ENCODE measurements at regions not wholly inside any gene's neighbourhood (a gene's known extent, or its start where the extent isn't known, plus 50 kb on each side); places are given as distances from the start of the nearest gene placed in this dataset.
"Not testable (repeated sequence)": the region's sequence is repeated elsewhere in the genome, so short reads cannot be mapped to it uniquely, and the experiment has no call there.

DNA sequence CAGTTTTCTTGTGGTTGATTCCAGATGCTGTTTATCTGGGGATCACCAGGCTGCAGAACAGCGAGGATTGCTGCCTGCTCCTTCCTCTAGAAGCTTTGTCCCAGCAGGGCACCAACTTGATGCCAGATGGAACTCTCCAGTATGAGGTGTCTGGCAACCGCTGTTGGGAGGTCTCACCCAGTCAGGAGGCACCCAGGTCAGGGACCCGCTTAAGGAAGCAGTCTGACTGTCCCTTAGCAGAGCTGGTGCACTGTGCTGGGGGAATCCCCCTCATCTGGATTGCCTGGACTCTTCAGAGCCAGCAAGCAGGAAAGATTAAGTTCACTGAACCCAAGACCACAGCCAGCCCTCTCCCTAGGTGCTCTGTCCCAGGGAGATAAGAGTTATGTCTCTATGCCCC is 1165.2 kb downstream of the FSCB start:
- H3K9ac ChIP-seq, result no peak overlapping the region
- no peak overlapping the region for H3K27ac ChIP-seq
- H3K9me3 ChIP-seq (replicated peaks in 1 of 11), result 0 out of 22 replicates have a peak, but pooled peaks cover 0 to 4% (median 0%) of the 10 kb centered on the region in 11 experiments
- TF ChIP-seq Cebpa-rat (IDR thresholded peaks at IDR 0.05), result no peak
- H3K4me3 ChIP-seq, result no peak overlapping the region
- H3K4me1 ChIP-seq, result no peaks in the 10 kb centered on the region
- H4K20me1 ChIP-seq, result no peaks in the 10 kb centered on the region
- no peak overlapping the region for H3K4me2 ChIP-seq
- no peaks in the 10 kb centered on the region for H3K27me3 ChIP-seq
- no peaks in the 10 kb centered on the region for H3K36me3 ChIP-seq

DNA sequence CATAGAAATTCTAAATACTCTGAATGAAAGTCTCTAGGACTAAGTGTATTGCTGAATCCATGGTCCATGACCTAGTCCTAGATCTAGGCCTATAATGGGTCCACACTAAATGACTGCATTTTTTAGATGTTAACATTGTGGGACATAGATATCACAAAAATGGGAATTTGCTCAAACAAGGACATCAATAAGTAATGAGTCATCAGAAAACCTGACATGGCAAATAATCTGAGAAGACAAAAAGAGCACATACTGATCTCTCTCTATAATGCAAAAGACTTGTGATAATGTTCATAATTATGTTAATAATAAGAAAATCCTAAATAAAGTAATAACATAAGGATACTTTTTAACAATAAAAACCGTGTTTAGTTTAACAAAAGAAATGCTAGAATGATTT is 1168.4 kb downstream of the FSCB start:
- H3K27ac ChIP-seq, result no peak overlapping the region
- no peaks in the 10 kb centered on the region for H3K36me3 ChIP-seq
- no peak overlapping the region for H3K9ac ChIP-seq
- H3K4me1 ChIP-seq, result no peaks in the 10 kb centered on the region
- H3K4me3 ChIP-seq, result no peak overlapping the region
- TF ChIP-seq Cebpa-rat (IDR thresholded peaks at IDR 0.05), result no peak
- no peaks in the 10 kb centered on the region for H4K20me1 ChIP-seq
- no peaks in the 10 kb centered on the region for H3K9me3 ChIP-seq (replicated peaks in 1 of 11)
- H3K4me2 ChIP-seq, result no peak overlapping the region
- H3K27me3 ChIP-seq, result no peaks in the 10 kb centered on the region

DNA sequence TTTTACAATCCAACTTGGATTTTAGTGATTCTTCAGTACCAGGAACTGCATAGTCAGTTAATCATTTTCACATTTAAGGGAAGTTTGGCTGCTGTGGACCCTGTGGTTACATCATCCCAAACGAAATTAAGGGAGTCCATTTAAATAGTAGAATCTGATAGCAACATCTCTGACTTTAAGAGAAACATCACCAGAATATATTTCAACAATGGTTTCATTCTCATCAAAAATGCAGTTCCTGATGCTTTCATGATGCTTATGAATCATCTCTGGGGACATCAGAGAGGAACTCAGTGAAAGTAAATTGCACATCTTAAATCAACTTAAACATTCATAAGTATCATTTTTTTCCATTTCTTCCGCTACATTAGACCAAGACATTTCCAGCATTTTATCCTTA is 1170.7 kb downstream of the FSCB start:
- no peaks in the 10 kb centered on the region for H3K27me3 ChIP-seq

GRCh38 chr14:43326501-43327407 is 1180.3 kb downstream of the FSCB start:
- H3K4me2 ChIP-seq, H3K9ac ChIP-seq, H3K27ac ChIP-seq, H3K36me3 ChIP-seq, H3K27me3 ChIP-seq, H3K4me3 ChIP-seq, H3K4me1 ChIP-seq, H4K20me1 ChIP-seq: not testable (repeated sequence)
- peaks cover 7 to 10% (median 8%) of the 10 kb centered on the region in 11 experiments; a peak in 18 of 22 replicates for H3K9me3 ChIP-seq (replicated peaks in 1 of 11)

More for the DNA sequence above, 1170.7 kb downstream of the FSCB start:
- H3K9ac ChIP-seq, result no peak overlapping the region
- no peaks in the 10 kb centered on the region for H3K9me3 ChIP-seq (replicated peaks in 1 of 11)
- no peak overlapping the region for H3K27ac ChIP-seq
- H4K20me1 ChIP-seq, result no peaks in the 10 kb centered on the region
- TF ChIP-seq Cebpa-rat (IDR thresholded peaks at IDR 0.05), result no peak
- H3K4me3 ChIP-seq, result no peak overlapping the region
- no peaks in the 10 kb centered on the region for H3K4me1 ChIP-seq
- no peaks in the 10 kb centered on the region for H3K36me3 ChIP-seq
- H3K4me2 ChIP-seq, result no peak overlapping the region

- no peak for TF ChIP-seq Cebpa-rat (IDR thresholded peaks at IDR 0.05)
- H4K20me1 ChIP-seq, result no peaks in the 10 kb centered on the region
- H3K4me2 ChIP-seq, result no peak overlapping the region
- no peak overlapping the region for H3K4me3 ChIP-seq
- H3K9me3 ChIP-seq (replicated peaks in 1 of 11), result no peaks in the 10 kb centered on the region
- no peaks in the 10 kb centered on the region for H3K4me1 ChIP-seq
- H3K36me3 ChIP-seq, result no peaks in the 10 kb centered on the region
- H3K27ac ChIP-seq, result no peak overlapping the region
- no peaks in the 10 kb centered on the region for H3K27me3 ChIP-seq
- no peak overlapping the region for H3K9ac ChIP-seq
Measured at GRCh38 chr14:43316427-43316826, 1190.7 kb downstream of the FSCB start.

GRCh38 chr14:43313719-43314118 is 1193.4 kb downstream of the FSCB start:
- Histone ChIP-seq H3K9me3 (replicated peaks in 1 of 11) (no peaks in the 10 kb centered on the region), H3K9ac (no peak overlapping the region), H3K27me3 (no peaks in the 10 kb centered on the region), H3K4me3 (no peak overlapping the region), H3K4me1 (no peaks in the 10 kb centered on the region), H3K27ac (no peak overlapping the region), H3K4me2 (no peak overlapping the region), H3K36me3 (no peaks in the 10 kb centered on the region), H4K20me1 (no peaks in the 10 kb centered on the region)
- no peak for TF ChIP-seq Cebpa-rat (IDR thresholded peaks at IDR 0.05)

- no peak overlapping the region for H3K4me2 ChIP-seq
Measured at GRCh38 chr14:43308421-43309110, 1198.5 kb downstream of the FSCB start.

GRCh38 chr14:43307836-43308235 is 1199.2 kb downstream of the FSCB start:
- no peak overlapping the region for H3K27ac ChIP-seq
- H3K4me2 ChIP-seq, result no peak overlapping the region
- H4K20me1 ChIP-seq, result no peaks in the 10 kb centered on the region
- H3K4me3 ChIP-seq, result no peak overlapping the region
- no peaks in the 10 kb centered on the region for H3K4me1 ChIP-seq
- H3K9ac ChIP-seq, result no peak overlapping the region
- H3K9me3 ChIP-seq (replicated peaks in 1 of 11), result no peaks in the 10 kb centered on the region
- no peaks in the 10 kb centered on the region for H3K27me3 ChIP-seq
- no peak for TF ChIP-seq Cebpa-rat (IDR thresholded peaks at IDR 0.05)
- H3K36me3 ChIP-seq, result no peaks in the 10 kb centered on the region

More at GRCh38 chr14:43308421-43309110, 1198.5 kb downstream of the FSCB start:
- Histone ChIP-seq H3K4me3 (no peak overlapping the region), H3K9ac (no peak overlapping the region), H4K20me1 (no peaks in the 10 kb centered on the region), H3K27ac (no peak overlapping the region), H3K4me1 (no peaks in the 10 kb centered on the region), H3K36me3 (no peaks in the 10 kb centered on the region), H3K9me3 (replicated peaks in 1 of 11) (no peaks in the 10 kb centered on the region), H3K27me3 (no peaks in the 10 kb centered on the region)
- no peak for TF ChIP-seq Cebpa-rat (IDR thresholded peaks at IDR 0.05)

DNA sequence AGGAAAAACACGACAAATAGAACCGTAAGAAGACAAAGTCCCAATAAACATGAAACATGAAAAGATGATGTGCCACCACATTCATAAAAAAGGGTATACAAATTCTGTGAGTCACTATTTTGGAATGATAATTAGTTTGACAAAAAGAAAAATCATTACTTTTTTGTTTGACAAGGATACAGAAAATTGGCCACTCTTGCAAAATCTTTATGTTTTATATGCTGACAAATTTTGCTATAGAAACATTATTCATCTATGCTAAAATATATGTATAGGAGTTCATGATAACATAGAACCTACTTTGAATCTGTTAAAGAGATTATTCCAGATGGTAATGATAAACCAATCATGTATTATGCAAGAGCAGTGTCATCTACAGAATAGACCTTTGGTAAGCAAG is 1201.0 kb downstream of the FSCB start:
- H3K36me3 ChIP-seq, result no peaks in the 10 kb centered on the region
- no peak overlapping the region for H3K27ac ChIP-seq

GRCh38 chr14:43297794-43298193 is 1209.3 kb downstream of the FSCB start:
- Histone ChIP-seq H3K27me3 (no peaks in the 10 kb centered on the region), H3K27ac (no peak overlapping the region), H3K4me1 (no peaks in the 10 kb centered on the region), H4K20me1 (no peaks in the 10 kb centered on the region), H3K36me3 (no peaks in the 10 kb centered on the region), H3K4me3 (no peak overlapping the region), H3K9ac (no peak overlapping the region), H3K9me3 (replicated peaks in 1 of 11) (no peaks in the 10 kb centered on the region), H3K4me2 (no peak overlapping the region)
- no peak for TF ChIP-seq Cebpa-rat (IDR thresholded peaks at IDR 0.05)

More for the DNA sequence above, 1201.0 kb downstream of the FSCB start:
- no peaks in the 10 kb centered on the region for H3K9me3 ChIP-seq (replicated peaks in 1 of 11)
- no peaks in the 10 kb centered on the region for H3K27me3 ChIP-seq
- H4K20me1 ChIP-seq, result no peaks in the 10 kb centered on the region
- no peak overlapping the region for H3K9ac ChIP-seq
- TF ChIP-seq Cebpa-rat (IDR thresholded peaks at IDR 0.05), result no peak
- no peaks in the 10 kb centered on the region for H3K4me1 ChIP-seq
- H3K4me3 ChIP-seq, result no peak overlapping the region
- H3K4me2 ChIP-seq, result no peak overlapping the region

DNA sequence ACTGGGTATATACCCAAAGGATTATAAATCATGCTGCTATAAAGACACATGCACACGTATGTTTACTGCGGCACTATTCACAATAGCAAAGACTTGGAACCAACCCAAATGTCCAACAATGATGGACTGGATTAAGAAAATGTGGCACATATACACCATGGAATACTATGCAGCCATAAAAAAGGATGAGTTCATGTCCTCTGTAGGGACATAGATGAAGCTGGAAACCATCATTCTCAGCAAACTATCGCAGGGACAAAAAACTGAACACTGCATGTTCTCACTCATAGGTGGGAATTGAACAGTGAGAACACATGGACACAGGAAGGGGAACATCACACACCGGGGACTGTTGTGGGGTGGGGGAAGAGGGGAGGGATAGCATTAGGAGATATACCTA is 1211.0 kb downstream of the FSCB start:
- H3K9ac ChIP-seq; H3K36me3 ChIP-seq; H4K20me1 ChIP-seq; H3K27me3 ChIP-seq; H3K4me3 ChIP-seq; H3K4me1 ChIP-seq; H3K27ac ChIP-seq; H3K9me3 ChIP-seq (replicated peaks in 1 of 11); H3K4me2 ChIP-seq: not testable (repeated sequence)
